Fibroblast of skin of back (primary cell): ENCODE measurements at regions not wholly inside any gene's neighbourhood (a gene's known extent, or its start where the extent isn't known, plus 50 kb on each side); places are given as distances from the start of the nearest gene placed in this dataset.

Experiments
- DNase-seq: peaks from one replicate; pipeline ENCODE4 v3.0.0-alpha.2; 2013

- DNase-seq, result no peak
Measured at GRCh38 chr11:113579292-113579940, 104.2 kb upstream of the DRD2 start.

GRCh38 chr11:113578715-113579250 is 103.6 kb upstream of the DRD2 start:
- DNase-seq, result no peak

DNA sequence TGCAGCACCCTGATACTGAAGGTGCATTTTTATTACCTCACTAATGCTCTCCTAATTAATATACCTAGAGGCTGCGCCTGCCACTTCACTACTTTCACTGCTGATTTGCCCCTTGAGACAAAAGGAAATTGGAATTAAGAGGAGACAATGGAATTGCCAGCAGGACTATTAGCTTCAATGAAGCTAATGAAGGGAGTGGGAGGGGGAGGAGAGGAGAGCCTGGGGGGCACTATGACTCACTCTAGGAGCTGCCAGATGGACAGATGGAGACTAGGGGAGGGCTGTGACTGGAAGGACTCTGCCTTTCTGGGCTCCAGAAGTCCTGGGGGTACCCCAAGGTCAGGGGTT is 102.8 kb upstream of the DRD2 start:
- DNase-seq, result no peak

DNA sequence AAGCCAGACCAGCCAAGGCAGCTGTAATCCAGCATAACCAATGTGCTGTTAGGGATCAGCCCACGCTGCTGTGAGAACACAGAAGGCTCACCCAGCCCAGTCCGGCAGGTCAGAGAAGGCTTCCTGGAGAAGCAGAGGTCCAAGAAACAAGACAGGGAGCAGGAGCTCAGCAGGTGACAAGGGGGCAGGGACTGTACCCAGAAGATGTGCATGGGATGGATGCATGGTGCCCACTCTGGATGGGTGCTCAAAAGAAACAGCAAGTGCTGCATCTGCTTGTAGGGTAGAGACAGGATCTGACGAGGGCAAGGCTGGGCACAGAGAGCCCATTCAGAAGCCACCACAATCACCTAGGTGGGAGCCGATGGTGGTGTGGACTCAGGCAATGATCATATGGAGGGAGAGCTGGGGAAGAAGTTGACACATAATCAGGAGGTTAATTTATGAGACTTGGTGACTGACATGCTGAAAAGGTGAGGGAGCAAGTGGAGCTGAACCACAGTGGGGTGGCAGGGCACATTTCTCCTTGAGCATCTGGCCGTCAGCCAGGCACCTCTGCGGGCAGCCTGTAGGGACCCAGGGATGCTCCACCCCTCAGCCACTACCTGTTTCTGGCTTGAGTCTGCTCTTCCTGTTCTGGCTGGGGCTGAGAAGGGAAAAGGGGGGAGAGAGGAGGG is 102.3 kb upstream of the DRD2 start:
- DNase-seq, result no peak

GRCh38 chr11:113574586-113574985 is 99.4 kb upstream of the DRD2 start:
- peak; percentile 23 for DNase-seq

- DNase-seq, result no peak
Measured at GRCh38 chr11:113574171-113574570, 99.0 kb upstream of the DRD2 start.

DNA sequence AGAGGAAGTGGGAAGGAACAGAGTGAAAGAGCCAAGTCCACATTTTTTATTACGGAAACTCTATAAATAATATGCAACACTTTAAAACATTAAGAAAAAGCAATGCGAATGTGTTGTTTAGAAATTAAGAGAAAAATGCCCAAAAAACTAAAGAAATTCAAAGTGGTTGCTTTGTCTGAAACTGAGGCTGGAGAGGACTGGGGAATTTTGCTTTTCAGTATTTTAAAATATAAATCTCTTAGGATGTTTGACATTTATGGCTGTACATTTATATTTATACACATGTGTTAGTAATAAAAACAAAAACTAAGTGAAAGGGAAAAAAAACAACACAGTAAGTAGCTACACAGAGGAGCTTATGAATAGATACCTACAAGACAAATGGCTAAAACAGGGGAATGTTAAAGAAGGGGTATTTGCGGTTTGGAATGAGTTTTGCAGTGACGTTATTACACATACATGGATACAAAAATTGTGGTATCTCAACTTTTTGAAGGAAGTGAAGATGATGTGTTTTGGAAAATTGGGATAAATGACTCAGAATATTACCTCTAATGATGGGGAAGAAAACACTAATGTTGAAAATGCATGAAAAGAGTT is 97.0 kb upstream of the DRD2 start:
- peak; percentile 51 for DNase-seq

- no peak for DNase-seq
Measured at GRCh38 chr11:113571531-113571930, 96.3 kb upstream of the DRD2 start.

GRCh38 chr11:113570906-113571305 is 95.7 kb upstream of the DRD2 start:
- no peak for DNase-seq

- DNase-seq, result no peak
Measured at GRCh38 chr11:113569391-113569790, 94.2 kb upstream of the DRD2 start.

DNA sequence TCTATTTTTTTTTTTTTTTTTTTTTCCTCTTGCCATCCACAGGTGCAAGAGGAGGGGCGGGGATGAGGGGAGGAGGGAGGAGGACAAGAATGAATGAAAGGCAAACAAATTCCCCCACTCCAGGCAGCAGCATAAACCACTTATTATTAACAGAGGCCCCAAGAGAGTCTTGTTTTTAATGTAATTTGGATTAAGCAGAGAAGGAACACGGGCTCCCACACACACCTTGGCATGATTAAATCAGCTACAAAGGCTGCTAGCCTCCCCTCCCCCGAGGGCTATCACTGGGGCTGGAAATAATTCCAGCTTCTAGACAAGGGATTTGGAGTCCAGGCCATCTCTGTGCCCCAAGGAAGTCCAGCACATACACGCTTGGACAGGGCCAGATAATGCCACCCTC is 93.4 kb upstream of the DRD2 start:
- DNase-seq, result no peak

DNA sequence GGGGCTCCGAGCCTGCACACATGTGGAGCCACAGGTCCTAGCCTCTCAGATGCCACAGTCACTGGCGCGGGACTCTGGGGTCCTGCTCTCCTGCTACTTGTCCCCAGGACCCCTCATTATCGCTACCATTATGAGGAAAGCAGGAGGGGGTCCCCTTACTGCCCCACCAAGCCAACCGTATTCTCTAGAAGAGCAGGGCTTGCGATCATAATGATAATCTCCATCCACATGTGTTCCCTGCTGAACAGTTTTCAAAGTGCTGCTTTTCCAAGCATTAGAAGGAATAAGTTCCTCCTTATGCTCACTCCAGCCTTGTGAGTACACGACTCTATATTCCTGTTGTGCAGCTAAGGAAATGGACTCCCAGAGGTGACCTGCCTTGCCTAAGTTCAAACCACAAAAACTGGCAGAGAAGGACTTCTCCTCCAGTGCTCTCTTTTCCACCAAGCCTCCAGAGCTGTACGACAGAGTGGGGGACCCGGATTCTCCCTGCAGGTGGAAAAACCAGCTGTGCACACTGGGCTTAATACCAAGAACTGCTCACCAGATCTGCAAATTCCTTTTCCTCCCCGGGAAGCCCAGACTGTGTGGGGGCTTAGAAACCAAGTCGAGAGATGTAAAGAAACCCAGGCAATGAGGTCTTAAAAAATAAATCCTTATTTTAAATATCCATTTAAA is 92.8 kb upstream of the DRD2 start:
- DNase-seq, result no peak

DNA sequence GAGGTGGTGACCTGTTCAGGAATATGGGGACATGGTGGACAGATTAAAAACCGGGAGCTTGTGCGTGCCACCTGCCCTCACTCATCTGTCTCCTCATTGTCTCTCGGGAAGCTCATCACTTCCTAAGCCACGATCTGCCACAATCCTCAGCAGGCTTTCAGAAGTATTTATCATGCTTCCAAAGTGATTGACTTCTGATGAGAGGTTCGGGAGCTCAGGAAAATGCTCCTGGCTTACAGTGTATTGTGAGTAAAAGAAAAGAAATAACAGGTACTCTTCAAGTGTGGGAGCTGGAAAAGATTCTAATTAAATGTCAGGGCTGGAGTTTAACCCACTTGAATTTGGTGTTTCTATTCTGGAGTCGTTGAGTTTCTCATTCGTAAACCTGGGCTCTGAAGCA is 91.9 kb upstream of the DRD2 start:
- DNase-seq, result no peak

DNA sequence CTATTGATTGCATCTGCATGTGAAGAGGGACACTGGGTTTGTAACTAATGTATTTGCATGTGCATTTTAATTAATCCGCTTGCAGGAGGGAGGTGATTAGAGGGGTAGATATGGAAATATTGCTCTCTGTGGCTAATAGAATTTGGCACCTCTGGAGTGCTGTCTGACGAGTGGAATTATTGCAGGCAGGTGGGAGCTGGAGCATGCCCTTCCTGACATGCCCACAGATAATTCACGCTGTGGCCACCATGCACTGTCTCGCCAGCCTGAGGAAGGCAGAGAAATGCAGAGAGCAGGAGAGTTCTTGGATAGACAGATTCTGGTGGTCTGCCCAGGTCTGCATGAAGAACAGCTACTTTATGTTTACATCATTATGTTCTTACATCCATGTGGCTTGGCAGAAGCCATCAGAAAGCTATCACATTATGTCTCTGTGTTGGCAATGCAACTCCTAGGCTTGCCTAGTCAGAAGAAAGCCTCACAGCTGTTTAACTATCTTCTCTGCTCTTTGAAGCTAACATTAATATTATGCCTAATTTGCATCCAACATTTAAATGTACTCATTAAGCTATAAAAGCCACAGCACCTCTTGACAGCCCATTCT is 89.4 kb upstream of the DRD2 start:
- no peak for DNase-seq

DNA sequence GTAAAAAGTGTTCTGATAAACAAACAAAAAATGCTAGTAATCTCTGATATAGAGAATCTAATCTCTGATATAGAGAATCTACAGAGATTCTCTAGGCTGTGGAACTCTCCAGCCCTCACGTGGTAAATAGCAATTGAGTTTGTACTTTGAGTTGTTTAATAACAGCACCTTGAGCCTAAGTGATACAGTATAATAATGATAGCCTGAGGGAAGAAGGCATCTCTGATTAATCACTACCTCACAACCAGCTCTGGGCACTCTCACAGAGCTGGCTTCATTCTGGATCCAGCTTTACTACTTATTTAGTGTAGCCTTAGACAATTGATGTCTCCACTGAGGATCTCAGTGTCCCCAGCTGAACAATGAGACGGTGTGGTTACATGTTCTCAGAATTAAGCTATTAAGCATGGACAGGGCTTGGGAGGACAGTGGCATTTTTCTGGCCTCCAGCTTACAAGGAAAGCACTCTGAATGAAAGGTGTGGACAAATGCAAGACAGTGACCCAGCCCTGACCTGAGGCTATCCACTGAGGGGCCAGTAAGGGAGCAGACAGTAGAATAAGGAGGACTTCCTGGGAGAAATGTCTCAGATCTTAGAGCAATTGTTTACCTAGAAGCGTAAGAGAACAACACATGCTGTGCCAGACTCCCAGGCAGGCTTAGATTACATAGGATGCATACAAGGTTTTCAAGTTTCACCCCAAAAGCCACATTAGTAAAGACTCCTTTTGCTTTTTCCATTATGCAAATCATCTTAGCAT is 88.7 kb upstream of the DRD2 start:
- no peak for DNase-seq

DNA sequence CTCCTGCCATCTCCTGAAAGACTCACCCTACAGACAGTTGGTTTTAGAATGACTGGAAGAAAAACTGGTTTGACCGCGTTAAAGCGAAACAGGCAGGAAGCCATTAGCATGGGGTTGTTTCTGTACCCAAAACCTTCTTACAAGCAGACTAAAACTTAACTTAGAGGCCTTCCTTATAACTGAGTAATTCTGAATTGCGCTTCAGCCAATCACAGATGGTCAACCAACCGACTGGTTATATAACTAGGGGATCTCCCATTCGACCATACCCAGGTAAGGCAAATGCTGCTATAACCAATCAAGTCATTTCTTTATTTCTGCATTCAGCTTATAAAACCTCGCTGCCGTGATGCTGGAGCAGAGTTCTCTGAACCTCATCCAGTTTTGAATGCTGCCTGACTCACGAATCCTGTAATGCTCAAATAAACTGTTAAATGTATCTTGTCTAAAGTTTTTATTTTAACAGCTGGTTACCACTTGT is 87.8 kb upstream of the DRD2 start:
- DNase-seq, result no peak

DNA sequence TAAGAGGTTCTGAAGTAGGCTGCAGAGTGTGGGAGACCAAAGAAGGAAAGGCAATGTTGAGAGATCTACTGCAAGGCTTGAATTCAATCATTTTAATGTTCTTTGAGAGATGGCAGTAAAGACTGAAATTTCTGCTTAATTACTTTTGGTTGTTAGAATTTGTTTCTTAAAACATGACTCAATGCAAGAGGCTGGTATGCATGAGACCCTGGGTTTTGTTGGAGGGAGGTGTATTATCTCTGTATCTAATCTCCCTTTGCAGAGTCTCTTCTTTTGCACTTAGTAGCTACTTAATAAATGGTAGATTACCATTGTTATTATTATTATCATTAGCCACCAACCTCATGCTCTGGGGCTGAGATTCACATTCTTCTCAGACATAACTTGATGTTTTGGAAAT is 87.4 kb upstream of the DRD2 start:
- DNase-seq, result no peak

DNA sequence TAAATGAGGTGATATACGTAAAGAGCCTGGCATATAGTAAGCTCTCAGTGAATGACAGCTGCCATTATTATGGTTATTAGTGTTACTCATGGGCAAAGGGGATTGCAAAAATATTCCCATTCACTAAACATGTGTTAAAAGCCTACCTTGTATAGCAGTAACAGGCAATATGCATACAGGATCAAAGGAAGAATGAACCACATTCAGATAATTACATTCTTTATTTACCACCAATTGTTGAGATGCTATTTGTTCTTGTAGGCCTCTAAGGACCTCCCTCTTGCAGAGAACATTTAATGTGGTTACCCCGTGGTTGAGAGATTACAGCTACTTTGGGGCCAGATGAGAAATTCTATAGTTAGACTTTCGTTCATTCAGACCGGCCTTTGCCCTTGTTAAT is 82.7 kb upstream of the DRD2 start:
- DNase-seq, result no peak

DNA sequence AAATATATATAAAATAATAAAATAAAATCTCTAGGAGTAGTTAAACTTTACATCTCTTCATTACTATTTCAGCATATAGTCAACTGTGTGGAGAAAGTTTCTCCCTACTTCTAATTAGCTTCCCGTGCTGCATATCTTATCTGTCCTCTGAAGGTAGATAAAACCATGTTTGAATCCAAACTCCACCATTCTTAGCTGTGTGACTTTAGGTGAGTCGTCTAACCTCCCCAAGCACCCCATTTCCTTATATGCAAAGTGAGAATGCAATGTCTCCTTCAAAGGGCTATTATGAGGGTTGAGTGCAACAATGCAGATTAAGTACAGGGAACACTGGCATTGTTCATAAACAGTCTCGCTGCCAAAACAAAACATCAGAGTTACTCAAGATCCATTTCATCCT is 80.8 kb upstream of the DRD2 start:
- no peak for DNase-seq

GRCh38 chr11:113555071-113555619 is 79.9 kb upstream of the DRD2 start:
- DNase-seq, result no peak

- no peak for DNase-seq
Measured at GRCh38 chr11:113554526-113554925, 79.3 kb upstream of the DRD2 start.

- no peak for DNase-seq
Measured at GRCh38 chr11:113553915-113554314, 78.7 kb upstream of the DRD2 start.
